Stimulated activated naive B cell treated with anti-CD40 and anti-IgM and Interleukin-4, amounts not matched to agents 10 μg/mL and 1 μg/mL and 100 μg/mL, for 72 hours (primary cell): ENCODE measurements at regions not wholly inside any gene's neighbourhood (a gene's known extent, or its start where the extent isn't known, plus 50 kb on each side); places are given as distances from the start of the nearest gene placed in this dataset.

Experiments used
- ATAC-seq, 2 donors: fragments of 150-1000 bp; cut with Tn5 transposase; replicated peaks; 2 replicates each; pipeline ENCODE4 v1.10.0; 2021; ENCODE audit warnings: moderate library complexity in 1 of 2
- DNase-seq: peaks from one replicate; pipeline ENCODE4 v3.0.0; 2021
- H3K27ac Mint-ChIP-seq: one replicate; pipeline ENCODE4 v1.8.0; 2022; ENCODE audit warnings: mild to moderate bottlenecking, mixed read lengths
- H3K27me3 Mint-ChIP-seq, 2 donors: one replicate each; pipeline ENCODE4 v1.8.0; 2022; ENCODE audit warnings: mixed read lengths in 2 of 2
- H3K36me3 Mint-ChIP-seq, 2 donors: one replicate each; pipeline ENCODE4 v1.8.0; 2022; ENCODE audit warnings: mixed read lengths in 2 of 2, mild to moderate bottlenecking in 1 of 2
- H3K4me1 Mint-ChIP-seq, 2 donors: one replicate each; pipeline ENCODE4 v1.8.0; 2022; ENCODE audit warnings: mixed read lengths in 2 of 2, mild to moderate bottlenecking in 1 of 2
- H3K4me3 Mint-ChIP-seq, 2 donors: one replicate each; pipeline ENCODE4 v1.8.0; 2022; ENCODE audit warnings: mild to moderate bottlenecking in 2 of 2, mixed read lengths in 2 of 2, moderate library complexity in 1 of 2
- H3K9me3 Mint-ChIP-seq, 2 donors: one replicate each; pipeline ENCODE4 v1.8.0; 2022; ENCODE audit warnings: mixed read lengths in 2 of 2, mild to moderate bottlenecking in 1 of 2

GRCh38 chr2:143960177-143960576, 559.7 kb downstream of the ZEB2 start:
- no peak for DNase-seq
- no peaks in the 10 kb centered on the region for H3K4me1 Mint-ChIP-seq
- ATAC-seq: no peak
- no peaks in the 10 kb centered on the region for H3K27me3 Mint-ChIP-seq
- H3K27ac Mint-ChIP-seq: no peak overlapping the region
- no peak overlapping the region for H3K4me3 Mint-ChIP-seq
- H3K36me3 Mint-ChIP-seq: peaks cover 8 to 20% of the 10 kb centered on the region in 2 donors
- peaks cover 0 to 5% of the 10 kb centered on the region in 2 donors for H3K9me3 Mint-ChIP-seq

- Mint-ChIP-seq H3K27ac (no peak overlapping the region), H3K36me3 (peaks cover 8 to 20% of the 10 kb centered on the region in 2 donors), H3K9me3 (peaks cover 0 to 5% of the 10 kb centered on the region in 2 donors), H3K4me3 (no peak overlapping the region), H3K27me3 (no peaks in the 10 kb centered on the region), H3K4me1 (no peaks in the 10 kb centered on the region)
- ATAC-seq (no peak), DNase-seq (no peak)
These were observed 562.6 kb downstream of the ZEB2 start for GRCh38 chr2:143957321-143957720.

GRCh38 chr2:143955401-143956065, 564.4 kb downstream of the ZEB2 start:
- H3K36me3 Mint-ChIP-seq: peaks cover 7 to 9% of the 10 kb centered on the region in 2 donors
- DNase-seq (no peak), ATAC-seq (no peak)
- H3K27me3 Mint-ChIP-seq: no peaks in the 10 kb centered on the region
- H3K4me3 Mint-ChIP-seq: no peak overlapping the region
- H3K9me3 Mint-ChIP-seq: peaks cover 0 to 4% of the 10 kb centered on the region in 2 donors
- H3K4me1 Mint-ChIP-seq: no peaks in the 10 kb centered on the region
- no peak overlapping the region for H3K27ac Mint-ChIP-seq

- no peak overlapping the region for H3K4me3 Mint-ChIP-seq
- peaks cover 0 to 3% of the 10 kb centered on the region in 2 donors for H3K36me3 Mint-ChIP-seq
- no peaks in the 10 kb centered on the region for H3K9me3 Mint-ChIP-seq
- no peaks in the 10 kb centered on the region for H3K27me3 Mint-ChIP-seq
- no peak overlapping the region for H3K27ac Mint-ChIP-seq
- no peaks in the 10 kb centered on the region for H3K4me1 Mint-ChIP-seq
- DNase-seq (no peak), ATAC-seq (no peak)
These were observed 565.1 kb downstream of the ZEB2 start for GRCh38 chr2:143954844-143955243.

- ATAC-seq (no peak), DNase-seq (no peak)
- H3K4me1 Mint-ChIP-seq: no peaks in the 10 kb centered on the region
- no peaks in the 10 kb centered on the region for H3K27me3 Mint-ChIP-seq
- H3K27ac Mint-ChIP-seq: no peak overlapping the region
- H3K36me3 Mint-ChIP-seq: peaks cover 0 to 3% of the 10 kb centered on the region in 2 donors
- H3K4me3 Mint-ChIP-seq: no peak overlapping the region
- no peaks in the 10 kb centered on the region for H3K9me3 Mint-ChIP-seq
These were observed 565.7 kb downstream of the ZEB2 start for GRCh38 chr2:143954186-143954585.

GRCh38 chr2:143953451-143954030, 566.4 kb downstream of the ZEB2 start:
- DNase-seq: no peak
- H3K9me3 Mint-ChIP-seq: no peaks in the 10 kb centered on the region
- no peaks in the 10 kb centered on the region for H3K4me1 Mint-ChIP-seq
- peaks cover 0 to 3% of the 10 kb centered on the region in 2 donors for H3K36me3 Mint-ChIP-seq
- no peaks in the 10 kb centered on the region for H3K27me3 Mint-ChIP-seq
- no peak overlapping the region for H3K4me3 Mint-ChIP-seq
- no peak for ATAC-seq
- no peak overlapping the region for H3K27ac Mint-ChIP-seq

GRCh38 chr2:143952536-143952935, 567.4 kb downstream of the ZEB2 start:
- H3K27ac Mint-ChIP-seq: no peak overlapping the region
- H3K36me3 Mint-ChIP-seq: peaks cover 0 to 4% of the 10 kb centered on the region in 2 donors
- no peaks in the 10 kb centered on the region for H3K4me1 Mint-ChIP-seq

GRCh38 chr2:143950704-143951103, 569.2 kb downstream of the ZEB2 start:
- Mint-ChIP-seq H3K27ac (no peak overlapping the region), H3K9me3 (no peaks in the 10 kb centered on the region), H3K27me3 (no peaks in the 10 kb centered on the region), H3K4me3 (no peak overlapping the region), H3K36me3 (peaks cover 10 to 12% of the 10 kb centered on the region in 2 donors), H3K4me1 (no peaks in the 10 kb centered on the region)
- ATAC-seq (no peak), DNase-seq (no peak)

More at GRCh38 chr2:143952536-143952935, 567.4 kb downstream of the ZEB2 start:
- ATAC-seq: no peak
- Mint-ChIP-seq H3K27me3 (no peaks in the 10 kb centered on the region), H3K4me3 (no peak overlapping the region), H3K9me3 (no peaks in the 10 kb centered on the region)
- DNase-seq: no peak

GRCh38 chr2:143949121-143949848, 570.6 kb downstream of the ZEB2 start:
- H3K36me3 Mint-ChIP-seq: peaks cover 18 to 20% of the 10 kb centered on the region in 2 donors
- DNase-seq: no peak
- no peak overlapping the region for H3K27ac Mint-ChIP-seq
- H3K27me3 Mint-ChIP-seq: no peaks in the 10 kb centered on the region
- no peaks in the 10 kb centered on the region for H3K9me3 Mint-ChIP-seq
- H3K4me1 Mint-ChIP-seq: no peaks in the 10 kb centered on the region
- no peak overlapping the region for H3K4me3 Mint-ChIP-seq
- ATAC-seq: no peak

GRCh38 chr2:143948710-143949109, 571.2 kb downstream of the ZEB2 start:
- ATAC-seq: no peak
- Mint-ChIP-seq H3K9me3 (no peaks in the 10 kb centered on the region), H3K27me3 (no peaks in the 10 kb centered on the region), H3K4me1 (no peaks in the 10 kb centered on the region), H3K36me3 (peaks cover 18 to 20% of the 10 kb centered on the region in 2 donors), H3K27ac (no peak overlapping the region), H3K4me3 (no peak overlapping the region)
- DNase-seq: no peak

GRCh38 chr2:143946436-143947391, 573.2 kb downstream of the ZEB2 start:
- no peak for DNase-seq
- ATAC-seq: no peak
- no peaks in the 10 kb centered on the region for H3K4me1 Mint-ChIP-seq
- no peaks in the 10 kb centered on the region for H3K27me3 Mint-ChIP-seq
- peaks cover 24 to 30% of the 10 kb centered on the region in 2 donors for H3K36me3 Mint-ChIP-seq
- H3K4me3 Mint-ChIP-seq: no peak overlapping the region
- H3K9me3 Mint-ChIP-seq: no peaks in the 10 kb centered on the region
- H3K27ac Mint-ChIP-seq: no peak overlapping the region

GRCh38 chr2:143942486-143942885, 577.4 kb downstream of the ZEB2 start:
- DNase-seq (no peak), ATAC-seq (no peak)
- Mint-ChIP-seq H3K36me3 (peaks cover 19 to 36% of the 10 kb centered on the region in 2 donors), H3K4me3 (no peak overlapping the region), H3K9me3 (no peaks in the 10 kb centered on the region), H3K27ac (no peak overlapping the region), H3K4me1 (peaks cover 4 to 11% of the 10 kb centered on the region in 2 donors), H3K27me3 (peaks cover 22 to 24% of the 10 kb centered on the region in 2 donors)

GRCh38 chr2:143940720-143941119, 579.2 kb downstream of the ZEB2 start:
- Mint-ChIP-seq H3K9me3 (no peaks in the 10 kb centered on the region), H3K4me1 (peaks cover 5 to 11% of the 10 kb centered on the region in 2 donors), H3K27me3 (peaks cover 34 to 41% of the 10 kb centered on the region in 2 donors), H3K36me3 (peaks cover 13 to 27% of the 10 kb centered on the region in 2 donors), H3K27ac (no peak overlapping the region), H3K4me3 (no peak overlapping the region)
- DNase-seq: no peak
- no peak for ATAC-seq
